HCT116 (cell line): ENCODE measurements at regions not wholly inside any gene's neighbourhood (a gene's known extent, or its start where the extent isn't known, plus 50 kb on each side); places are given as distances from the start of the nearest gene placed in this dataset.

Experiments used
- ATAC-seq: fragments of 200-7000 bp; cut with Tn5 transposase; 2 replicates; pipeline ENCODE4 v1.9.1; 2020; ENCODE audit warnings: mild to moderate bottlenecking, moderate library complexity
- BruUV-seq: library from RNA; stranded (reverse); fragments of 400-500 nt; replicated peaks from 2 replicates; lab custom pipeline; 2021; lab: Mats Ljungman, UMichigan
- CTCF ChIA-PET: fragments of 300-600 bp; sonication (Branson Sonifier 250); formaldehyde crosslinking; loops from one replicate; lab custom pipeline; 2021; ENCODE audit warnings: antibody characterized with exemption; lab: Charles Lee
- POLR2A ChIA-PET: fragments of 300-600, 350-600 bp; sonication (Branson Sonifier 250); formaldehyde crosslinking; loops from one replicate; lab custom pipeline; 2021; ENCODE audit warnings: antibody characterized with exemption; lab: Charles Lee
- RAD21 ChIA-PET, 2 experiments: fragments of 300-600 bp; sonication (Branson Sonifier 250); formaldehyde crosslinking; loops; one replicate each; lab custom pipeline; 2023; ENCODE audit warnings: low total read pairs in 2 of 2; ENCODE audit not compliant: uncharacterized antibody in 2 of 2, unreplicated experiment in 2 of 2, low non-redundant PET in 1 of 2; lab: Charles Lee
- DNase-seq: peaks from one replicate; pipeline ENCODE4 v3.0.0-alpha.2; 2010; ENCODE audit warnings: low read depth, low spot score
- H2AFZ ChIP-seq: fragments of 200-600 bp; shearing (Covaris generic), sonication (generic); 2 replicates; pipeline ENCODE4 v1.6.1; 2017; ENCODE audit warnings: low read depth, mixed run types, mixed read lengths, antibody characterized with exemption, low read length; ENCODE audit not compliant: poor library complexity, severe bottlenecking
- H3K27ac ChIP-seq: 2 replicates; pipeline ENCODE4 v1.5.1; 2012; ENCODE audit warnings: low read depth, low read length
- H3K27me3 ChIP-seq: fragments of 200-600 bp; sonication (generic); 2 replicates; pipeline ENCODE4 v1.6.1; 2016; ENCODE audit warnings: mixed run types, low read length, mixed read lengths; ENCODE audit not compliant: insufficient read depth
- H3K36me3 ChIP-seq, 2 experiments: fragments of 200-500 bp in 1 of 2; fragments of 200-600 bp in 1 of 2; sonication (Bioruptor generic) in 1 of 2; sonication (generic) in 1 of 2; 2 replicates each; pipeline versions ENCODE4 v1.5.1 to v1.6.1; 2014 to 2016; ENCODE audit warnings: low read length in 2 of 2, inconsistent platforms in 1 of 2, mixed read lengths in 1 of 2, mixed run types in 1 of 2; ENCODE audit not compliant: insufficient read depth in 2 of 2, control insufficient read depth in 1 of 2
- H3K4me1 ChIP-seq, 2 experiments: fragments of 200-600 bp in 1 of 2; sonication (generic) in 1 of 2; 2 replicates each; pipeline versions ENCODE4 v1.5.1 to v1.6.1; 2012 to 2017; ENCODE audit warnings: low read length in 2 of 2, inconsistent platforms in 1 of 2, mild to moderate bottlenecking in 1 of 2, mixed read lengths in 1 of 2, mixed run types in 1 of 2, moderate library complexity in 1 of 2; ENCODE audit not compliant: insufficient read depth in 2 of 2, control insufficient read depth in 1 of 2
- H3K4me2 ChIP-seq: fragments of 200-600 bp; sonication (generic); 2 replicates; pipeline ENCODE4 v1.6.1; 2017; ENCODE audit warnings: mixed run types, low read length, mixed read lengths
- H3K4me3 ChIP-seq, 2 experiments: fragments of 200-600 bp in 1 of 2; sonication (generic) in 1 of 2; replicated peaks in 1 of 2; 2 replicates each; pipeline ENCODE4 v1.5.1; 2011 to 2016; ENCODE audit warnings: low read length in 2 of 2, control low read depth in 1 of 2, low read depth in 1 of 2, mild to moderate bottlenecking in 1 of 2, mixed read lengths in 1 of 2, mixed run types in 1 of 2
- H3K79me2 ChIP-seq: fragments of 200-600 bp; sonication (generic); 2 replicates; pipeline ENCODE4 v1.6.1; 2017; ENCODE audit warnings: mild to moderate bottlenecking, mixed run types, low read length, moderate library complexity, mixed read lengths; ENCODE audit not compliant: insufficient read depth
- H3K9ac ChIP-seq: fragments of 200-600 bp; sonication (generic); 2 replicates; pipeline ENCODE4 v1.6.1; 2016; ENCODE audit warnings: low read length, mixed read lengths
- H3K9me2 ChIP-seq: fragments of 200-600 bp; sonication (generic), shearing (Covaris generic); 2 replicates; pipeline ENCODE4 v1.6.1; 2017; ENCODE audit warnings: mixed run types, mild to moderate bottlenecking, moderate library complexity; ENCODE audit not compliant: insufficient read depth
- H3K9me3 ChIP-seq, 2 experiments: fragments of 200-500 bp in 1 of 2; fragments of 200-600 bp in 1 of 2; sonication (Bioruptor generic) in 1 of 2; sonication (generic) in 1 of 2; 2 replicates each; pipeline ENCODE4 v1.6.1; 2014 to 2017; ENCODE audit warnings: low read length in 2 of 2, mixed read lengths in 2 of 2, inconsistent platforms in 1 of 2, low read depth in 1 of 2, mild to moderate bottlenecking in 1 of 2, mixed run types in 1 of 2, moderate library complexity in 1 of 2; ENCODE audit not compliant: control insufficient read depth in 1 of 2, insufficient read depth in 1 of 2
- H4K20me1 ChIP-seq: fragments of 200-600 bp; sonication (generic), shearing (Covaris generic); 2 replicates; pipeline ENCODE4 v1.6.1; 2017; ENCODE audit warnings: mixed run types, mild to moderate bottlenecking, moderate library complexity; ENCODE audit not compliant: insufficient read depth
- CBX3 ChIP-seq: IDR thresholded peaks from 2 replicates; pipeline ENCODE4 v1.6.1; 2012; ENCODE audit warnings: low read depth
- CEBPB ChIP-seq: IDR thresholded peaks from 2 replicates; pipeline ENCODE4 v1.6.1; 2012; ENCODE audit warnings: low read depth
- EGR1 ChIP-seq: IDR thresholded peaks from 2 replicates; pipeline ENCODE4 v1.6.1; 2012; ENCODE audit warnings: low read depth
- ELF1 ChIP-seq: IDR thresholded peaks from 2 replicates; pipeline ENCODE4 v1.6.1; 2012; ENCODE audit warnings: low read depth, borderline replicate concordance
- EZH2 ChIP-seq: fragments of 200-600 bp; sonication (generic); IDR thresholded peaks from 2 replicates; pipeline ENCODE4 v1.6.1; 2017; ENCODE audit warnings: antibody characterized with exemption, mixed run types
- EZH2phosphoT487 ChIP-seq: fragments of 200-600 bp; IDR thresholded peaks from 2 replicates; pipeline ENCODE4 v1.6.1; 2018; ENCODE audit warnings: antibody characterized with exemption, borderline replicate concordance
- MAX ChIP-seq: IDR thresholded peaks from 2 replicates; pipeline ENCODE4 v1.6.1; 2012
- RAD21 ChIP-seq: IDR thresholded peaks from 2 replicates; pipeline ENCODE4 v1.6.1; 2012; ENCODE audit warnings: low read depth, mild to moderate bottlenecking
- REST ChIP-seq: IDR thresholded peaks from 2 replicates; pipeline ENCODE4 v1.6.1; 2012; ENCODE audit warnings: low read depth
- SIN3A ChIP-seq: IDR thresholded peaks from 2 replicates; pipeline ENCODE4 v1.6.1; 2012; ENCODE audit warnings: low read depth
- SP1 ChIP-seq: IDR thresholded peaks from 2 replicates; pipeline ENCODE4 v1.6.1; 2012; ENCODE audit warnings: low read depth
- SRF ChIP-seq: IDR thresholded peaks from 2 replicates; pipeline ENCODE4 v1.6.1; 2012; ENCODE audit warnings: low read depth
- TCF7L2 ChIP-seq: IDR thresholded peaks from 2 replicates; pipeline ENCODE4 v1.7.0; 2011; ENCODE audit warnings: borderline replicate concordance, inconsistent platforms; ENCODE audit not compliant: insufficient read depth, insufficient read length; ENCODE audit errors: extremely low read depth
- ZBTB33 ChIP-seq: IDR thresholded peaks from 2 replicates; pipeline ENCODE4 v1.6.1; 2011; ENCODE audit warnings: mild to moderate bottlenecking, low read length, moderate library complexity; ENCODE audit not compliant: insufficient replicate concordance; ENCODE audit errors: extremely low read depth
- ZFX ChIP-seq: fragments of 450-650 bp; IDR thresholded peaks from 2 replicates; pipeline ENCODE4 v1.6.1; 2017
- ZNF274 ChIP-seq: fragments of 200-500 bp; sonication (Bioruptor generic); IDR thresholded peaks from 2 replicates; pipeline ENCODE4 v1.6.1; 2014; ENCODE audit warnings: mild to moderate bottlenecking, low read depth, low read length, inconsistent platforms
- intact Hi-C: fragments of 100-400 bp; cut with micrococcal nuclease; formaldehyde crosslinking; loops from 2 replicates; pipeline ENCODE4 v1.10.0; 2022

GRCh38 chr7:125465527-125465926, 535.9 kb upstream of the POT1 start:
- no peak for ATAC-seq
- no peaks in the 10 kb centered on the region for H3K36me3 ChIP-seq
- H3K27me3 ChIP-seq, result no peaks in the 10 kb centered on the region
- no peaks in the 10 kb centered on the region for H4K20me1 ChIP-seq
- RAD21 ChIA-PET, result no interaction called here
- no peaks in the 10 kb centered on the region for H3K9me2 ChIP-seq
- no peaks in the 10 kb centered on the region for H3K9me3 ChIP-seq
- H3K4me3 ChIP-seq, result no peak overlapping the region
- no peak overlapping the region for H3K27ac ChIP-seq
- intact Hi-C loops, result no loop called here
- no peaks in the 10 kb centered on the region for H3K4me1 ChIP-seq
- BruUV-seq, result no TSS peak
- no peak overlapping the region for H2AFZ ChIP-seq
- H3K4me2 ChIP-seq, result no peak overlapping the region
- no peaks in the 10 kb centered on the region for H3K79me2 ChIP-seq
- H3K9ac ChIP-seq, result no peak overlapping the region
- TF ChIP-seq EGR1, result no peak
- TF ChIP-seq, all 23 proteins: peak for 0
- no peak for DNase-seq
- ChIA-PET POLR2A (no interaction called here), CTCF (no interaction called here)

GRCh38 chr7:125462615-125463014, 533.0 kb upstream of the POT1 start:
- BruUV-seq, result no TSS peak
- Histone ChIP-seq H3K4me3 (no peak overlapping the region), H3K36me3 (no peaks in the 10 kb centered on the region), H3K79me2 (no peaks in the 10 kb centered on the region), H3K9ac (no peak overlapping the region), H4K20me1 (no peaks in the 10 kb centered on the region), H3K9me2 (no peaks in the 10 kb centered on the region), H3K9me3 (no peaks in the 10 kb centered on the region), H3K27ac (no peak overlapping the region), H3K4me1 (no peaks in the 10 kb centered on the region), H2AFZ (no peak overlapping the region), H3K27me3 (no peaks in the 10 kb centered on the region), H3K4me2 (no peak overlapping the region)
- ATAC-seq (no peak), DNase-seq (no peak)
- intact Hi-C loops, result no loop called here
- ChIA-PET CTCF (no interaction called here), POLR2A (no interaction called here), RAD21 (no interaction called here)
- TF ChIP-seq TCF7L2, result no peak
- TF ChIP-seq CEBPB, result no peak
- no peak for TF ChIP-seq EZH2
- no peak for TF ChIP-seq EGR1
- no peak for TF ChIP-seq MAX
- no peak for TF ChIP-seq EZH2phosphoT487
- no peak for TF ChIP-seq RAD21
- no peak for TF ChIP-seq CBX3
- no peak for TF ChIP-seq ZFX
- TF ChIP-seq REST, result no peak
- no peak for TF ChIP-seq ELF1
- TF ChIP-seq SP1, result no peak
- no peak for TF ChIP-seq ZBTB33
- no peak for TF ChIP-seq SIN3A
- TF ChIP-seq SRF, result no peak
- TF ChIP-seq ZNF274, result no peak
